ENCODE measurements at regions not wholly inside any gene's neighbourhood (a gene's known extent, or its start where the extent isn't known, plus 50 kb on each side); places are given as distances from the start of the nearest gene placed in this dataset.

- no peak overlapping the region for H4K91ac ChIP-seq (ENCODE audit: low read depth, low read length, poor library complexity)
- H4K8ac ChIP-seq (ENCODE audit: low read depth, low read length) = no peak overlapping the region
- no peaks in the 10 kb centered on the region for H3K4me1 ChIP-seq (ENCODE audit: control insufficient read depth in 2 of 2, insufficient read depth in 1 of 2, low read depth in 1 of 2, low read length in 2 of 2)
- DNase-seq (ENCODE audit: low spot score) = no peak
- no peak overlapping the region for H2BK5ac ChIP-seq (ENCODE audit: low read length)
- no peak overlapping the region for H3K14ac ChIP-seq (ENCODE audit: low read length)
- H3K4me3 ChIP-seq (ENCODE audit: low read length in 2 of 2) = no peak overlapping the region
- no peak overlapping the region for H2AFZ ChIP-seq (ENCODE audit: low read length)
- H2BK120ac ChIP-seq (ENCODE audit: low read depth, low read length) = no peak overlapping the region
- no peaks in the 10 kb centered on the region for H3K27me3 ChIP-seq (ENCODE audit: control insufficient read depth in 3 of 3, insufficient read depth in 3 of 3, low read depth in 1 of 3, low read length in 3 of 3)
- no peaks in the 10 kb centered on the region for H3K36me3 ChIP-seq (replicated peaks in 1 of 2; ENCODE audit: control insufficient read depth in 2 of 2, insufficient read depth in 2 of 2, low read length in 2 of 2)
- no peaks in the 10 kb centered on the region for H3K9me3 ChIP-seq (replicated peaks in 1 of 2; ENCODE audit: control insufficient read depth in 2 of 2, insufficient read depth in 1 of 2, low read depth in 1 of 2, low read length in 2 of 2)
- no peak overlapping the region for H3K4me2 ChIP-seq (ENCODE audit: insufficient read depth, low read length, poor library complexity, severe bottlenecking)
- H3K4ac ChIP-seq (ENCODE audit: low read length) = no peak overlapping the region
- WGBS, 2 donors (ENCODE audit: extremely low coverage in 2 of 2, insufficient read length in 2 of 2, insufficient replicate concordance in 1 of 2) = no CpG with 5 or more reads among the region's 7 CpGs
- no peak overlapping the region for H2BK12ac ChIP-seq (ENCODE audit: low read length)
- H3K9ac ChIP-seq (ENCODE audit: low read depth, low read length, poor library complexity) = no peak overlapping the region
- no peak overlapping the region for H2BK15ac ChIP-seq (ENCODE audit: low read length)
- no peak overlapping the region for H3K27ac ChIP-seq (replicated peaks; ENCODE audit: low read length)
- H2AK5ac ChIP-seq (ENCODE audit: low read depth, low read length) = no peak overlapping the region
- H3K23ac ChIP-seq (ENCODE audit: low read depth, low read length, poor library complexity) = no peak overlapping the region
- H3K79me1 ChIP-seq (ENCODE audit: low read depth, low read length) = no peaks in the 10 kb centered on the region
- H3K18ac ChIP-seq (ENCODE audit: low read length) = no peak overlapping the region
Observed at GRCh38 chr9:1939926-1940368, 75.2 kb upstream of the SMARCA2 start.

GRCh38 chr9:1941989-1942388 is 73.2 kb upstream of the SMARCA2 start:
- H3K18ac ChIP-seq (ENCODE audit: low read length) = no peak overlapping the region

GRCh38 chr9:1946526-1947283 is 68.4 kb upstream of the SMARCA2 start:
- Histone ChIP-seq H3K14ac (ENCODE audit: low read length) (no peak overlapping the region), H3K9ac (ENCODE audit: low read depth, low read length, poor library complexity) (no peak overlapping the region), H3K79me1 (ENCODE audit: low read depth, low read length) (no peaks in the 10 kb centered on the region), H3K4me3 (ENCODE audit: low read length in 2 of 2) (no peak overlapping the region), H3K4ac (ENCODE audit: low read length) (no peak overlapping the region), H3K27ac (replicated peaks; ENCODE audit: low read length) (no peak overlapping the region), H3K18ac (ENCODE audit: low read length) (no peak overlapping the region), H3K36me3 (replicated peaks in 1 of 2; ENCODE audit: control insufficient read depth in 2 of 2, insufficient read depth in 2 of 2, low read length in 2 of 2) (no peaks in the 10 kb centered on the region), H2AFZ (ENCODE audit: low read length) (no peak overlapping the region), H3K4me2 (ENCODE audit: insufficient read depth, low read length, poor library complexity, severe bottlenecking) (no peak overlapping the region), H2AK5ac (ENCODE audit: low read depth, low read length) (no peak overlapping the region), H4K91ac (ENCODE audit: low read depth, low read length, poor library complexity) (no peak overlapping the region), H2BK5ac (ENCODE audit: low read length) (no peak overlapping the region), H4K8ac (ENCODE audit: low read depth, low read length) (no peak overlapping the region), H3K4me1 (ENCODE audit: control insufficient read depth in 2 of 2, insufficient read depth in 1 of 2, low read depth in 1 of 2, low read length in 2 of 2) (peaks cover 0 to 5% of the 10 kb centered on the region in 2 donors), H2BK12ac (ENCODE audit: low read length) (no peak overlapping the region), H2BK120ac (ENCODE audit: low read depth, low read length) (no peak overlapping the region), H3K9me3 (replicated peaks in 1 of 2; ENCODE audit: control insufficient read depth in 2 of 2, insufficient read depth in 1 of 2, low read depth in 1 of 2, low read length in 2 of 2) (no peaks in the 10 kb centered on the region), H2BK15ac (ENCODE audit: low read length) (no peak overlapping the region), H3K23ac (ENCODE audit: low read depth, low read length, poor library complexity) (no peak overlapping the region), H3K27me3 (ENCODE audit: control insufficient read depth in 3 of 3, insufficient read depth in 3 of 3, low read depth in 1 of 3, low read length in 3 of 3) (peaks cover 0 to 3% (median 0%) of the 10 kb centered on the region in 3 experiments)
- no CpG with 5 or more reads among the region's 7 CpGs for WGBS, 2 donors (ENCODE audit: extremely low coverage in 2 of 2, insufficient read length in 2 of 2, insufficient replicate concordance in 1 of 2)
- no peak for DNase-seq (ENCODE audit: low spot score)

More at GRCh38 chr9:1941989-1942388, 73.2 kb upstream of the SMARCA2 start:
- no peak overlapping the region for H2BK12ac ChIP-seq (ENCODE audit: low read length)
- WGBS, 2 donors (ENCODE audit: extremely low coverage in 2 of 2, insufficient read length in 2 of 2, insufficient replicate concordance in 1 of 2) = no CpG with 5 or more reads among the region's 3 CpGs
- no peak overlapping the region for H4K8ac ChIP-seq (ENCODE audit: low read depth, low read length)
- no peak overlapping the region for H3K4me2 ChIP-seq (ENCODE audit: insufficient read depth, low read length, poor library complexity, severe bottlenecking)
- no peak overlapping the region for H3K4me3 ChIP-seq (ENCODE audit: low read length in 2 of 2)
- H3K79me1 ChIP-seq (ENCODE audit: low read depth, low read length) = no peaks in the 10 kb centered on the region
- no peak overlapping the region for H2BK5ac ChIP-seq (ENCODE audit: low read length)
- no peak overlapping the region for H2AK5ac ChIP-seq (ENCODE audit: low read depth, low read length)
- H2AFZ ChIP-seq (ENCODE audit: low read length) = no peak overlapping the region
- H3K4ac ChIP-seq (ENCODE audit: low read length) = no peak overlapping the region
- no peak overlapping the region for H3K9ac ChIP-seq (ENCODE audit: low read depth, low read length, poor library complexity)
- H3K27me3 ChIP-seq (ENCODE audit: control insufficient read depth in 3 of 3, insufficient read depth in 3 of 3, low read depth in 1 of 3, low read length in 3 of 3) = no peaks in the 10 kb centered on the region
- DNase-seq (ENCODE audit: low spot score) = no peak
- H3K4me1 ChIP-seq (ENCODE audit: control insufficient read depth in 2 of 2, insufficient read depth in 1 of 2, low read depth in 1 of 2, low read length in 2 of 2) = no peaks in the 10 kb centered on the region
- no peak overlapping the region for H4K91ac ChIP-seq (ENCODE audit: low read depth, low read length, poor library complexity)
- no peak overlapping the region for H3K14ac ChIP-seq (ENCODE audit: low read length)
- no peak overlapping the region for H2BK15ac ChIP-seq (ENCODE audit: low read length)
- H3K36me3 ChIP-seq (replicated peaks in 1 of 2; ENCODE audit: control insufficient read depth in 2 of 2, insufficient read depth in 2 of 2, low read length in 2 of 2) = no peaks in the 10 kb centered on the region
- H3K9me3 ChIP-seq (replicated peaks in 1 of 2; ENCODE audit: control insufficient read depth in 2 of 2, insufficient read depth in 1 of 2, low read depth in 1 of 2, low read length in 2 of 2) = no peaks in the 10 kb centered on the region
- no peak overlapping the region for H2BK120ac ChIP-seq (ENCODE audit: low read depth, low read length)
- no peak overlapping the region for H3K27ac ChIP-seq (replicated peaks; ENCODE audit: low read length)
- no peak overlapping the region for H3K23ac ChIP-seq (ENCODE audit: low read depth, low read length, poor library complexity)

- no peak overlapping the region for H2BK5ac ChIP-seq (ENCODE audit: low read length)
- no peaks in the 10 kb centered on the region for H3K9me3 ChIP-seq (replicated peaks in 1 of 2; ENCODE audit: control insufficient read depth in 2 of 2, insufficient read depth in 1 of 2, low read depth in 1 of 2, low read length in 2 of 2)
- H3K79me1 ChIP-seq (ENCODE audit: low read depth, low read length) = no peaks in the 10 kb centered on the region
- no peak overlapping the region for H3K4me3 ChIP-seq (ENCODE audit: low read length in 2 of 2)
- no peak overlapping the region for H2AK5ac ChIP-seq (ENCODE audit: low read depth, low read length)
- H3K18ac ChIP-seq (ENCODE audit: low read length) = no peak overlapping the region
- H3K23ac ChIP-seq (ENCODE audit: low read depth, low read length, poor library complexity) = no peak overlapping the region
- H3K4me2 ChIP-seq (ENCODE audit: insufficient read depth, low read length, poor library complexity, severe bottlenecking) = no peak overlapping the region
- H4K8ac ChIP-seq (ENCODE audit: low read depth, low read length) = no peak overlapping the region
- H2AFZ ChIP-seq (ENCODE audit: low read length) = no peak overlapping the region
- WGBS, 2 donors (ENCODE audit: extremely low coverage in 2 of 2, insufficient read length in 2 of 2, insufficient replicate concordance in 1 of 2) = no CpG with 5 or more reads among the region's 4 CpGs
- DNase-seq (ENCODE audit: low spot score) = no peak
- no peak overlapping the region for H2BK15ac ChIP-seq (ENCODE audit: low read length)
- H3K27me3 ChIP-seq (ENCODE audit: control insufficient read depth in 3 of 3, insufficient read depth in 3 of 3, low read depth in 1 of 3, low read length in 3 of 3) = peaks cover 0 to 3% (median 0%) of the 10 kb centered on the region in 3 experiments
- no peaks in the 10 kb centered on the region for H3K36me3 ChIP-seq (replicated peaks in 1 of 2; ENCODE audit: control insufficient read depth in 2 of 2, insufficient read depth in 2 of 2, low read length in 2 of 2)
- no peak overlapping the region for H3K14ac ChIP-seq (ENCODE audit: low read length)
- no peak overlapping the region for H2BK12ac ChIP-seq (ENCODE audit: low read length)
- H2BK120ac ChIP-seq (ENCODE audit: low read depth, low read length) = no peak overlapping the region
- no peak overlapping the region for H3K9ac ChIP-seq (ENCODE audit: low read depth, low read length, poor library complexity)
- no peak overlapping the region for H3K4ac ChIP-seq (ENCODE audit: low read length)
- H3K27ac ChIP-seq (replicated peaks; ENCODE audit: low read length) = no peak overlapping the region
- peaks cover 0 to 5% of the 10 kb centered on the region in 2 donors for H3K4me1 ChIP-seq (ENCODE audit: control insufficient read depth in 2 of 2, insufficient read depth in 1 of 2, low read depth in 1 of 2, low read length in 2 of 2)
- no peak overlapping the region for H4K91ac ChIP-seq (ENCODE audit: low read depth, low read length, poor library complexity)
Observed at GRCh38 chr9:1947438-1947837, 67.7 kb upstream of the SMARCA2 start.

Data from neuronal stem cell (in vitro differentiated cells).